Neural progenitor cell (in vitro differentiated cells): ENCODE measurements at regions not wholly inside any gene's neighbourhood (a gene's known extent, or its start where the extent isn't known, plus 50 kb on each side); places are given as distances from the start of the nearest gene placed in this dataset.

ENCODE experiments used
- DNase-seq: peaks from one replicate; pipeline ENCODE4 v3.0.0-alpha.2; 2016; ENCODE audit warnings: low spot score
- H2AFZ ChIP-seq: fragments of 200-600 bp; sonication (generic); replicated peaks from 2 replicates; pipeline ENCODE4 v1.6.1; 2016; ENCODE audit warnings: antibody characterized with exemption
- H3F3A ChIP-seq: fragments of 200-600 bp; sonication (generic); 2 replicates; pipeline ENCODE4 v1.6.1; 2016; ENCODE audit warnings: antibody characterized with exemption, low read depth
- H3K27ac ChIP-seq: fragments of 200-600 bp; sonication (generic); 2 replicates; pipeline ENCODE4 v1.5.1; 2016; ENCODE audit warnings: mild to moderate bottlenecking
- H3K27me3 ChIP-seq: fragments of 200-600 bp; sonication (generic); 2 replicates; pipeline ENCODE4 v1.6.1; 2016; ENCODE audit warnings: mild to moderate bottlenecking, moderate library complexity
- H3K36me3 ChIP-seq: fragments of 200-600 bp; sonication (generic); 2 replicates; pipeline ENCODE4 v1.5.1; 2016
- H3K4me1 ChIP-seq: fragments of 200-600 bp; sonication (generic); 2 replicates; pipeline ENCODE4 v1.6.1; 2016; ENCODE audit warnings: mixed run types
- H3K4me2 ChIP-seq: fragments of 200-600 bp; sonication (generic); 2 replicates; pipeline ENCODE4 v1.6.1; 2016
- H3K4me3 ChIP-seq: fragments of 200-600 bp; sonication (generic); 2 replicates; pipeline ENCODE4 v1.5.1; 2016
- H3K79me2 ChIP-seq: fragments of 200-600 bp; sonication (generic); 2 replicates; pipeline ENCODE4 v1.6.1; 2016; ENCODE audit warnings: low read depth
- H3K9ac ChIP-seq: fragments of 200-600 bp; sonication (generic); 2 replicates; pipeline ENCODE4 v1.6.1; 2016
- H3K9me3 ChIP-seq: fragments of 200-600 bp; sonication (generic); 2 replicates; pipeline ENCODE4 v1.5.1; 2016; ENCODE audit warnings: low read depth
- H4K20me1 ChIP-seq: fragments of 200-600 bp; sonication (generic); 2 replicates; pipeline ENCODE4 v1.6.1; 2016; ENCODE audit warnings: low read depth
- H3K27ac Mint-ChIP-seq: 3 replicates; pipeline ENCODE4 v1.8.0; 2021; ENCODE audit warnings: mixed read lengths
- H3K27me3 Mint-ChIP-seq: 2 replicates; pipeline ENCODE4 v1.8.0; 2022; ENCODE audit warnings: low read depth, mild to moderate bottlenecking, inconsistent platforms, moderate library complexity, mixed read lengths; ENCODE audit not compliant: insufficient read depth
- H3K36me3 Mint-ChIP-seq: 3 replicates; pipeline ENCODE4 v1.8.0; 2021; ENCODE audit warnings: mixed read lengths
- H3K4me1 Mint-ChIP-seq: 3 replicates; pipeline ENCODE4 v1.8.0; 2021; ENCODE audit warnings: mixed read lengths
- H3K4me3 Mint-ChIP-seq: 3 replicates; pipeline ENCODE4 v1.8.0; 2021; ENCODE audit warnings: mild to moderate bottlenecking, moderate library complexity, mixed read lengths
- H3K9me3 Mint-ChIP-seq: 3 replicates; pipeline ENCODE4 v1.8.0; 2020; ENCODE audit warnings: mixed read lengths
- CTCF ChIP-seq: fragments of 200-600 bp; sonication (generic); IDR thresholded peaks from 2 replicates; pipeline ENCODE4 v1.5.1; 2017; ENCODE audit warnings: antibody characterized with exemption, mild to moderate bottlenecking
- EZH2 ChIP-seq: fragments of 200-600 bp; sonication (generic); IDR thresholded peaks from 2 replicates; pipeline ENCODE4 v1.6.1; 2017; ENCODE audit warnings: antibody characterized with exemption, mild to moderate bottlenecking, moderate library complexity
- EZH2phosphoT487 ChIP-seq: fragments of 200-600 bp; sonication (generic); IDR thresholded peaks from 2 replicates; pipeline ENCODE4 v1.6.1; 2017; ENCODE audit warnings: antibody characterized with exemption

- Histone ChIP-seq H3K4me3 (no peak overlapping the region), H3K27me3 (no peaks in the 10 kb centered on the region), H2AFZ (no peak overlapping the region), H4K20me1 (no peaks in the 10 kb centered on the region), H3K4me2 (no peak overlapping the region), H3K79me2 (no peaks in the 10 kb centered on the region), H3K4me1 (no peaks in the 10 kb centered on the region), H3F3A (no peaks in the 10 kb centered on the region), H3K27ac (no peak overlapping the region), H3K9me3 (no peaks in the 10 kb centered on the region), H3K36me3 (no peaks in the 10 kb centered on the region), H3K9ac (no peak overlapping the region)
- TF ChIP-seq EZH2phosphoT487 = no peak
- TF ChIP-seq EZH2 = no peak
- TF ChIP-seq CTCF = no peak
- Mint-ChIP-seq H3K27ac (no peak overlapping the region), H3K27me3 (peaks cover 2% of the 10 kb centered on the region), H3K9me3 (peaks cover 6% of the 10 kb centered on the region), H3K36me3 (no peaks in the 10 kb centered on the region), H3K4me1 (no peaks in the 10 kb centered on the region), H3K4me3 (no peak overlapping the region)
- DNase-seq = no peak
Measured at GRCh38 chr2:221943076-221943810, 355.6 kb downstream of the PAX3 start.

- Histone ChIP-seq H3K36me3 (no peaks in the 10 kb centered on the region), H4K20me1 (no peaks in the 10 kb centered on the region), H3K4me3 (no peak overlapping the region), H3K79me2 (no peaks in the 10 kb centered on the region), H3K9ac (no peak overlapping the region), H3K4me1 (no peaks in the 10 kb centered on the region), H3K27ac (no peak overlapping the region), H3K4me2 (no peak overlapping the region), H3K27me3 (no peaks in the 10 kb centered on the region), H3F3A (no peaks in the 10 kb centered on the region), H3K9me3 (no peaks in the 10 kb centered on the region), H2AFZ (no peak overlapping the region)
- Mint-ChIP-seq H3K27ac (no peak overlapping the region), H3K4me3 (no peak overlapping the region), H3K36me3 (no peaks in the 10 kb centered on the region), H3K27me3 (peaks cover 4% of the 10 kb centered on the region), H3K4me1 (no peaks in the 10 kb centered on the region), H3K9me3 (no peaks in the 10 kb centered on the region)
- no peak for DNase-seq
- TF ChIP-seq CTCF (no peak), EZH2 (no peak), EZH2phosphoT487 (no peak)
Measured at GRCh38 chr2:221931251-221931991, 359.3 kb upstream of the EPHA4 start.

GRCh38 chr2:221929259-221929658, 357.2 kb upstream of the EPHA4 start:
- Histone ChIP-seq H3K36me3 (no peaks in the 10 kb centered on the region), H3K27ac (no peak overlapping the region), H4K20me1 (no peaks in the 10 kb centered on the region), H3K4me3 (no peak overlapping the region), H3K79me2 (no peaks in the 10 kb centered on the region), H3K9me3 (no peaks in the 10 kb centered on the region), H3F3A (no peaks in the 10 kb centered on the region), H3K9ac (no peak overlapping the region), H2AFZ (no peak overlapping the region), H3K27me3 (no peaks in the 10 kb centered on the region), H3K4me1 (no peaks in the 10 kb centered on the region), H3K4me2 (no peak overlapping the region)
- Mint-ChIP-seq H3K36me3 (no peaks in the 10 kb centered on the region), H3K4me1 (peaks cover 4% of the 10 kb centered on the region), H3K4me3 (no peak overlapping the region), H3K27me3 (peaks cover 2% of the 10 kb centered on the region), H3K27ac (no peak overlapping the region), H3K9me3 (no peaks in the 10 kb centered on the region)
- DNase-seq = no peak
- TF ChIP-seq CTCF = no peak
- no peak for TF ChIP-seq EZH2phosphoT487
- TF ChIP-seq EZH2 = no peak
